RWPE2 (cell line): ENCODE measurements at regions not wholly inside any gene's neighbourhood (a gene's known extent, or its start where the extent isn't known, plus 50 kb on each side); places are given as distances from the start of the nearest gene placed in this dataset.
A peak's percentile ranks its signal among the peaks of the same experiment; 100 is the strongest.

Experiments
- ATAC-seq: fragments of 200-7000 bp; cut with Tn5 transposase; 3 replicates; pipeline ENCODE4 v1.9.1; 2021; ENCODE audit warnings: low read depth
- DNase-seq: peaks from one replicate; pipeline ENCODE4 v3.0.0-alpha.2; 2020; ENCODE audit warnings: low spot score
- H3K27ac ChIP-seq: fragments of 450-650 bp; 2 replicates; pipeline ENCODE4 v1.5.1; 2017; ENCODE audit warnings: mild to moderate bottlenecking; ENCODE audit not compliant: poor library complexity, severe bottlenecking
- H3K27me3 ChIP-seq: fragments of 250-450 bp; sonication (Bioruptor Pico); 2 replicates; pipeline ENCODE4 v1.5.1; 2021; ENCODE audit warnings: mild to moderate bottlenecking, moderate library complexity; ENCODE audit not compliant: insufficient read depth, poor library complexity, severe bottlenecking
- H3K36me3 ChIP-seq: fragments of 250-450 bp; sonication (Bioruptor Pico); 2 replicates; pipeline ENCODE4 v1.5.1; 2020; ENCODE audit warnings: low read depth, mild to moderate bottlenecking, moderate library complexity
- H3K4me1 ChIP-seq: fragments of 250-450 bp; sonication (Bioruptor Pico); 2 replicates; pipeline ENCODE4 v1.5.1; 2021; ENCODE audit warnings: mild to moderate bottlenecking, moderate library complexity; ENCODE audit not compliant: insufficient read depth, poor library complexity, severe bottlenecking
- H3K4me3 ChIP-seq: fragments of 250-450 bp; sonication (Bioruptor Pico); 2 replicates; pipeline ENCODE4 v1.5.1; 2021; ENCODE audit warnings: mild to moderate bottlenecking, moderate library complexity; ENCODE audit not compliant: severe bottlenecking
- H3K9me3 ChIP-seq: fragments of 250-450 bp; sonication (Bioruptor Pico); 2 replicates; pipeline ENCODE4 v1.5.1; 2021; ENCODE audit warnings: mild to moderate bottlenecking, moderate library complexity; ENCODE audit not compliant: severe bottlenecking
- CTCF ChIP-seq: fragments of 450-650 bp; IDR thresholded peaks from one replicate; pipeline ENCODE4 v1.5.1; 2017; ENCODE audit warnings: mild to moderate bottlenecking, moderate library complexity; ENCODE audit not compliant: poor library complexity, severe bottlenecking

DNA sequence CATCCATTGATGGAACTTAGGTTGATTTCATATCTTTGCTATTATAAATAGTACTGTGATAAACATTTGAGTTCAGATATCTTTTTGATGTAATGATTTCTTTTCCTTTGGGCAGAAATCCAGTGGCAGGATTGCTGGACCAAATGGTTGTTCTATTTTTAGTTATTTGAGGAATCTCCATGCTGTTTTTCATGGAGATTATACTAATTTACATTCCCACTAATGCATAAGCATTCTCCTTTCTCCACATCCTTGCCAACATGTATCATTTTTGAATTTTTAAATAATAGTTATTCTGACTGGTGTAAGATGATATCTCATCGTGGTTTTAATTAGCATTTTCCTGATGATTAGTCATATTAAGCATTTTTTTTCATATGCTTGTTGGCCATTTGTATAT is 144.0 kb upstream of the SUCLG2 start:
- Histone ChIP-seq H3K4me1 (no peaks in the 10 kb centered on the region), H3K9me3 (no peaks in the 10 kb centered on the region), H3K36me3 (no peaks in the 10 kb centered on the region), H3K27me3 (no peaks in the 10 kb centered on the region), H3K4me3 (no peak overlapping the region), H3K27ac (no peak overlapping the region)
- ATAC-seq (no peak), DNase-seq (no peak)
- TF ChIP-seq CTCF, result no peak

DNA sequence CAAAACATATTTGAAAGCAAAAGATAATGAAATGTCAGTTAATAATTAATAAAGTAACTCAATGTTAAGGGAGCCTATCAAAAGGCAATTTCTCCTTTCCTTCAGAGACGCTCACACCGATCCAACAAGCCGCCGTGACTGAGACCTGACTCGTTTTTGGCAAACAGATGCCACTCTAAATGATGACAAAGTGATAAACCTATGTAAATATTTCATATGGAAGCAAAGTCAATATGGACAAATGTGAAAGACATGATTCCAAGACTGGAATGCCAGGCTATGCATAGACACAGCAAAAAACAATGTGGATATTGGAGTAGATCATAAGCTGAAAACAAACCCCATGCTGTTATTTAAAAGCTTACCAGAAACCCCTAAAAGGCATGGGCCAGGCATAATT is 137.2 kb upstream of the SUCLG2 start:
- no peak overlapping the region for H3K27ac ChIP-seq
- no peaks in the 10 kb centered on the region for H3K36me3 ChIP-seq
- H3K4me3 ChIP-seq, result no peak overlapping the region
- TF ChIP-seq CTCF, result no peak
- H3K9me3 ChIP-seq, result no peaks in the 10 kb centered on the region
- H3K4me1 ChIP-seq, result no peaks in the 10 kb centered on the region
- no peaks in the 10 kb centered on the region for H3K27me3 ChIP-seq
- ATAC-seq, result no peak
- DNase-seq, result no peak

DNA sequence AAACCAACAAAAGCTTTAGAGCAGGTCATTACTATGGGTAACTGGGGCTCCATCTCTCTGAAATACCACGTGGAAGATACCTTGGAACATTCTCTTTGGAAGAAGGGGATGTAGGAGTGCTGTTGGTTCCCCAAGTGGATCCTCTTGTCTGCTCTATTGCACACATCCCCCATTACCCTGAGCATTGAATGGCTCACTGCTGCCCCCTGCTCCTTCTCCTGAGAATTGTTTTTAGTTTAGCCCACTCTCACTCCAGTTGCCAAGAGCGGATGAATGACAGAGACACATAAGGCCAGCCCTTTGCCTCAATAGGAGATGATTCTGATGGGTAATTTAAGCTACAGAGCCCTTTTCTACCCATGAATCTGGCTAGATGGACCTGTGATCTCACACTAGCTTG is 135.6 kb upstream of the SUCLG2 start:
- H3K27ac ChIP-seq, result no peak overlapping the region
- H3K9me3 ChIP-seq, result no peaks in the 10 kb centered on the region
- no peaks in the 10 kb centered on the region for H3K36me3 ChIP-seq
- no peaks in the 10 kb centered on the region for H3K4me1 ChIP-seq
- TF ChIP-seq CTCF, result peak; percentile 56
- ATAC-seq, result peak; percentile 84
- peaks cover 4% of the 10 kb centered on the region for H3K27me3 ChIP-seq
- no peak for DNase-seq
- H3K4me3 ChIP-seq, result no peak overlapping the region

DNA sequence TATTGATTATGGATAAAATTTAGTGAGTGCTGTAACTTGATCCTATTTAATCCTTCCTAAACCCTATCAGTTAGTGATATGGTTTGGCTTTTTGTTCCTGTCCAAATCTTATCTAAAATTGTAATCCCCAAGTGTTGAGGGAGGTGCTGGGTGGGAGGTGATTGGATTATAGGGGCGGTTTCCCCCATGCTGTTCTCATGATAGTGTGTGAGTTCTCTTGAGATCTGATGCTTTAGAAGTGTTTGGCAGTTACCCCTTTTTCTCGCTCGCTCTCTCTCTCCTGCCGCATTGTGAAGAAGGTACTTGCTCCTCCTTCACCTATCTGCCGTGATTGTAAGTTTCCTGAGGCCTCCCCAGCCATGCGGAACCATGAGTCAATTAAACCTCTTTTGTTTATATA is 134.0 kb upstream of the SUCLG2 start:
- Histone ChIP-seq H3K36me3 (no peaks in the 10 kb centered on the region), H3K27me3 (peaks cover 4% of the 10 kb centered on the region), H3K4me3 (no peak overlapping the region), H3K27ac (no peak overlapping the region), H3K4me1 (no peaks in the 10 kb centered on the region), H3K9me3 (no peaks in the 10 kb centered on the region)
- TF ChIP-seq CTCF, result no peak
- no peak for ATAC-seq
- no peak for DNase-seq

DNA sequence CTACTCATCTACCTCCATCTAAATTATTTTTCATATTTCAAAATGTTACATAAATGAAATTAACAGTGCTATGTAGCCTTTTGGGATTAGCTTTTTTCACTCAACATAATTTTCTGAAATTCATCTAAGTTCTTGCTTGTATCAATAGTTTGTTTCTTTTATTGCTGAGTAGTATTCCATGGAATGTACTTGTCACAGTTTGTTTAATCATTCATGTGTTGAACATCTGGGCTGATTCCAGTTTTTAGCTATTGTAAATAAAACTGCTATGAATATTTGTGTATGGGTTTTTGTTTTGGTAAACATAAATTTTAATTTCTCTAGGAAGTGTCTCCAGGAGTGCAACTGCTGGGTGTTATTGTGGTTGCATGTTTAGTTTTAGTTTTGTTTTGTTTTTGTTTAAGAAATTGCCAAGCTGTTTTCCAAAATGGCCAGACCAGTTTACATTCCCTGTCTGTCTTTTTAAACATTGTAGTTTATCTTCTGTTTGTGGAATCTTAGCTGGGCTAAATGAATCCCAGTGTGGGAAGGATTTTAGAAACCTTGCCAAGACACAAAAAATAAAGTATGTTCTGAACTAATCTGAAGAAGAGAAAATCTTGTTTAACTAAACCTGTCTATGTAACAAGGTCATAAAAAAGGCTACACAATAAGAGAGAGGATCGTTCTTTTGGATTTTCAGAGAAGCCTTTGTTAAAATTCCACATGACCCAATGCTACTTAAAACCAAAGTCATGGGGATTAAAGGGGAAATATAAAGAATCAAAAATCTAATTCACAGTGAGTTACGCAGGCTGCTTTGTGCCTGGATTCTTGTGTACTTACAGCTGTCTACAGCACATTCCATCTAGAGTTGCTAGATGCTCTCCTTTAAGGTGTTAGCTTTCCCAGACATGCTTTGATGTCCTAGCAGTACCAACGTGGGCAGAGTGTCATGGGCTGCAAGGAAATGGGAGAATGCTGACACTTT is 129.2 kb upstream of the SUCLG2 start:
- DNase-seq (no peak), ATAC-seq (no peak)
- Histone ChIP-seq H3K36me3 (no peaks in the 10 kb centered on the region), H3K4me1 (no peaks in the 10 kb centered on the region), H3K27me3 (peaks cover 4% of the 10 kb centered on the region), H3K4me3 (no peak overlapping the region), H3K27ac (no peak overlapping the region), H3K9me3 (no peaks in the 10 kb centered on the region)
- no peak for TF ChIP-seq CTCF
